NT2/D1 (cell line): ENCODE measurements at regions not wholly inside any gene's neighbourhood (a gene's known extent, or its start where the extent isn't known, plus 50 kb on each side); places are given as distances from the start of the nearest gene placed in this dataset.

Experiments used
- SUZ12 ChIP-seq: IDR thresholded peaks from 2 replicates; pipeline ENCODE4 v1.6.1; 2011; ENCODE audit not compliant: insufficient read length, insufficient read depth; ENCODE audit errors: extremely low read depth
- YY1 ChIP-seq: IDR thresholded peaks from 2 replicates; pipeline ENCODE4 v1.6.1; 2011; ENCODE audit not compliant: insufficient read length, insufficient read depth
- ZNF274 ChIP-seq: IDR thresholded peaks from 2 replicates; pipeline ENCODE4 v1.6.1; 2011; ENCODE audit warnings: mild to moderate bottlenecking, low read depth, low read length

GRCh38 chr3:27649277-27649676 is 72.8 kb downstream of the EOMES start:
- TF ChIP-seq ZNF274 (no peak), YY1 (no peak), SUZ12 (no peak)
